ENCODE measurements at regions not wholly inside any gene's neighbourhood (a gene's known extent, or its start where the extent isn't known, plus 50 kb on each side); places are given as distances from the start of the nearest gene placed in this dataset.

GRCh38 chr6:102942206-102942605 lies 1548.7 kb downstream of the GRIK2 start:
- no peaks in the 10 kb centered on the region for H3K9me3 ChIP-seq (ENCODE audit: control insufficient read depth in 4 of 4, low read length in 3 of 4)
- no peaks in the 10 kb centered on the region for H3K4me1 ChIP-seq (ENCODE audit: control insufficient read depth in 4 of 4, insufficient read depth in 4 of 4, low read length in 3 of 4)
- no peak overlapping the region for H3K27ac ChIP-seq (ENCODE audit: low read depth in 1 of 2, low read length in 2 of 2)
- H3K9ac ChIP-seq (ENCODE audit: low read depth in 1 of 2, low read length in 2 of 2): no peak overlapping the region
- TF ChIP-seq MAX (IDR thresholded peaks at IDR 0.05) (no peak), RAD21 (IDR thresholded peaks at IDR 0.05) (no peak), HNF4A (conservative IDR thresholded peaks at IDR 0.05) (no peak), SP1 (IDR thresholded peaks at IDR 0.05) (no peak)
- no peak for DNase-seq (ENCODE audit: low spot score)
- no peak overlapping the region for H3K4me3 ChIP-seq (ENCODE audit: low read depth in 1 of 3, low read length in 3 of 3)
- no peaks in the 10 kb centered on the region for H3K36me3 ChIP-seq (ENCODE audit: control insufficient read depth in 4 of 4, insufficient read depth in 3 of 4, low read depth in 1 of 4, low read length in 3 of 4)
- no peaks in the 10 kb centered on the region for H3K27me3 ChIP-seq (ENCODE audit: control insufficient read depth in 4 of 4, insufficient read depth in 4 of 4, low read length in 3 of 4)

GRCh38 chr6:102936959-102937358 lies 1543.5 kb downstream of the GRIK2 start:
- no peak for DNase-seq (ENCODE audit: low spot score)
- no peak overlapping the region for H3K4me3 ChIP-seq (ENCODE audit: low read depth in 1 of 3, low read length in 3 of 3)
- no peak overlapping the region for H3K9ac ChIP-seq (ENCODE audit: low read depth in 1 of 2, low read length in 2 of 2)
- H3K4me1 ChIP-seq (ENCODE audit: control insufficient read depth in 4 of 4, insufficient read depth in 4 of 4, low read length in 3 of 4): no peaks in the 10 kb centered on the region
- no peaks in the 10 kb centered on the region for H3K9me3 ChIP-seq (ENCODE audit: control insufficient read depth in 4 of 4, low read length in 3 of 4)
- no peak overlapping the region for H3K27ac ChIP-seq (ENCODE audit: low read depth in 1 of 2, low read length in 2 of 2)
- TF ChIP-seq SP1 (IDR thresholded peaks at IDR 0.05) (no peak), RXRA (IDR thresholded peaks at IDR 0.05) (no peak)
- peaks cover 0 to 2% (median 0%) of the 10 kb centered on the region in 4 donors for H3K27me3 ChIP-seq (ENCODE audit: control insufficient read depth in 4 of 4, insufficient read depth in 4 of 4, low read length in 3 of 4)
- WGBS: 50% methylated on average over 3 of the region's 3 CpGs
- H3K36me3 ChIP-seq (ENCODE audit: control insufficient read depth in 4 of 4, insufficient read depth in 3 of 4, low read depth in 1 of 4, low read length in 3 of 4): no peaks in the 10 kb centered on the region

GRCh38 chr6:102928109-102928508 lies 1534.6 kb downstream of the GRIK2 start:
- DNase-seq (ENCODE audit: low spot score): no peak
- WGBS: 83% methylated on average over 3 of the region's 3 CpGs
- H3K9me3 ChIP-seq (ENCODE audit: control insufficient read depth in 4 of 4, low read length in 3 of 4): no peaks in the 10 kb centered on the region
- no peaks in the 10 kb centered on the region for H3K4me1 ChIP-seq (ENCODE audit: control insufficient read depth in 4 of 4, insufficient read depth in 4 of 4, low read length in 3 of 4)
- H3K9ac ChIP-seq (ENCODE audit: low read depth in 1 of 2, low read length in 2 of 2): no peak overlapping the region
- no peak overlapping the region for H3K4me3 ChIP-seq (ENCODE audit: low read depth in 1 of 3, low read length in 3 of 3)
- no peak overlapping the region for H3K27ac ChIP-seq (ENCODE audit: low read depth in 1 of 2, low read length in 2 of 2)
- H3K27me3 ChIP-seq (ENCODE audit: control insufficient read depth in 4 of 4, insufficient read depth in 4 of 4, low read length in 3 of 4): peaks cover 0 to 2% (median 0%) of the 10 kb centered on the region in 4 donors
- no peaks in the 10 kb centered on the region for H3K36me3 ChIP-seq (ENCODE audit: control insufficient read depth in 4 of 4, insufficient read depth in 3 of 4, low read depth in 1 of 4, low read length in 3 of 4)
- no peak for TF ChIP-seq ZBTB33 (IDR thresholded peaks at IDR 0.05)
- TF ChIP-seq JUND (IDR thresholded peaks at IDR 0.05): no peak
- no peak for TF ChIP-seq ATF3 (IDR thresholded peaks at IDR 0.05)

- Histone ChIP-seq H3K27ac (ENCODE audit: low read depth in 1 of 2, low read length in 2 of 2) (no peak overlapping the region), H3K27me3 (ENCODE audit: control insufficient read depth in 4 of 4, insufficient read depth in 4 of 4, low read length in 3 of 4) (peaks cover 0 to 2% (median 0%) of the 10 kb centered on the region in 4 donors), H3K4me3 (ENCODE audit: low read depth in 1 of 3, low read length in 3 of 3) (no peak overlapping the region), H3K9ac (ENCODE audit: low read depth in 1 of 2, low read length in 2 of 2) (no peak overlapping the region), H3K36me3 (ENCODE audit: control insufficient read depth in 4 of 4, insufficient read depth in 3 of 4, low read depth in 1 of 4, low read length in 3 of 4) (no peaks in the 10 kb centered on the region), H3K4me1 (ENCODE audit: control insufficient read depth in 4 of 4, insufficient read depth in 4 of 4, low read length in 3 of 4) (no peaks in the 10 kb centered on the region), H3K9me3 (ENCODE audit: control insufficient read depth in 4 of 4, low read length in 3 of 4) (no peaks in the 10 kb centered on the region)
- WGBS: 61% methylated on average over 6 of the region's 6 CpGs
- TF ChIP-seq YY1 (IDR thresholded peaks at IDR 0.05) (no peak), FOXA1 (IDR thresholded peaks at IDR 0.05) (no peak), SP1 (IDR thresholded peaks at IDR 0.05) (no peak), HNF4G (IDR thresholded peaks at IDR 0.05) (no peak), REST (IDR thresholded peaks at IDR 0.05) (no peak), RXRA (IDR thresholded peaks at IDR 0.05) (no peak), TAF1 (conservative IDR thresholded peaks at IDR 0.05) (no peak), FOXA2 (IDR thresholded peaks at IDR 0.05) (no peak), ATF3 (IDR thresholded peaks at IDR 0.05) (no peak), GABPA (IDR thresholded peaks at IDR 0.05 in 1 of 2, conservative IDR thresholded peaks at IDR 0.05 in 1 of 2) (no peak), NR2F2 (IDR thresholded peaks at IDR 0.05) (no peak)
- no peak for DNase-seq (ENCODE audit: low spot score)
Observed at GRCh38 chr6:102918161-102918560, 1524.7 kb downstream of the GRIK2 start.

Measured in liver (tissue), 7 donors.